IPS-11a (cell line): ENCODE measurements at regions not wholly inside any gene's neighbourhood (a gene's known extent, or its start where the extent isn't known, plus 50 kb on each side); places are given as distances from the start of the nearest gene placed in this dataset.
A peak's percentile ranks its signal among the peaks of the same experiment; 100 is the strongest.

Experiments used
- H3K4me3 ChIP-seq: one replicate; pipeline ENCODE4 v1.5.1; 2013; ENCODE audit warnings: low read depth, low read length, control low read depth

DNA sequence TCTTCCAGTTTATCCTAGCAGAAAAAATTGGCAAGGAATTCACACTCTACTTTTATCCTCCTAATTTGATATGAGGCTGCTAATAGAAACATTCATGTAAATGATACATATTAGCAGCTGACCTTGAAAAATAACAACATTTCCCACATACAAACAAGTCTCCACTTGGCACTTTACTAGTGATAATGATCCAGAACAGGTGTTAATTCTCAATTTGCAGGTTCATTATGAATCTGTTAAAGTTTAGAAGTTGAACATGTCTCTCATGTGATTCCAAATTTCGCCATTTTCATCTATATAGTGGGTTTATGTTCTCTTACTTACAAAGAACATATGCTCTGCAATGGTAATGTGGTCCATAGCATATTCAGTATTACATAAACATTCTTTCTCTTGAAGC lies 1396.8 kb upstream of the LRRTM3 start:
- no peak overlapping the region for H3K4me3 ChIP-seq

DNA sequence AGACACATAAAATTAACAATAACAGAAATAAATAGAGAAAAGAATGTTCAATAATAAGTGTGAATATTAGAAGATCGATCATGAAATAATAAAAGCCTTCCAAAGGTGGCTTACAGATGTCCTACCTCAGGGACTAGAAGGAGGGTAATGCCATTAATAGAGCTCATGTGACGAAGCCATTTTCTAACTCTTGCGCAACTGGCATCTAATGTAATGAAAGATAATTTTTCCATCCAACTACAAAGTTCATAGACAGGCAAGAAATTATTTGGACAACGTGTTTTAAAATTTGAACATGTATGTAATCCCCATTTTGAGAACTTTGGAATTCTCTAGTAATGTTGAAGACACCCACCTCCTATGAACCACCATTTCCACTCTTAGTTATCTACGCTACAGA lies 1394.3 kb upstream of the LRRTM3 start:
- H3K4me3 ChIP-seq: no peak overlapping the region

DNA sequence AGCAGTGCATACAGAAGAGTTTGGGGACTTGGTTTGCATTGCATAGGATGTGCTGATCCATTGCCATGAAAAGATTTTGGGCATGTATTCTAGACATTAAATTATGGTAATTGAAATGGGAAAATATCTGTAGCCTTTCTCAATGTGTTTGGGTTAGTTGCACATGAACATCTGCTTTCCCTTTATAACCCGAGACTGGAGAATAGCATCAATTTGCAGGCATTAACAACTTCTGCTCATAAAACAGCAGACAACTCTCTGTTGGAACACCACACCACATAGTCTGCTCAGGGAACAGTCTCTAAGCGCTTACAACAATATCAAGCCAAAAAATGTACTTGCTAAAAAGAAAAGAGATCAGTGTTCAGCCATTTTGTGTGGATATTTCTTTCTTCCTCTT lies 1391.1 kb upstream of the LRRTM3 start:
- H3K4me3 ChIP-seq: no peak overlapping the region

DNA sequence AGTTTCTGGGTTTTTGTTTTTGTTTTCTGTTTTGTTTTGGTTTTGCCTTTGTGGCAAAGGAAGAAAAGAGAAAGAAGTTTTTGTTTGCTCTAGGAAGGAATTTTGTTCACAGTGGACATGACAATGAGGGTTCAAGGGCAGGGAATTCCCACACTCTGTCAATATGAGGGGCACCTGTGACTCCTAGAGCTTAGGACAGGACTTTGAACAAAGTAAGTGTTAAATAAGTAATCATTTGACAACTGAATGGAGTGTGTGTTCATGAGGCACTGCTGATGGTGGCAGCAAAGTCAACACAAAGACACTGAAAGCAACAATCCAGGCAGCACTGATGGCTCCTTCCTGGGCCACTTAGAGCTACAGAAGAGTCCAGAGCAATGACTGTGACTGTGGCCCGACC lies 1381.1 kb upstream of the LRRTM3 start:
- H3K4me3 ChIP-seq: no peak overlapping the region

DNA sequence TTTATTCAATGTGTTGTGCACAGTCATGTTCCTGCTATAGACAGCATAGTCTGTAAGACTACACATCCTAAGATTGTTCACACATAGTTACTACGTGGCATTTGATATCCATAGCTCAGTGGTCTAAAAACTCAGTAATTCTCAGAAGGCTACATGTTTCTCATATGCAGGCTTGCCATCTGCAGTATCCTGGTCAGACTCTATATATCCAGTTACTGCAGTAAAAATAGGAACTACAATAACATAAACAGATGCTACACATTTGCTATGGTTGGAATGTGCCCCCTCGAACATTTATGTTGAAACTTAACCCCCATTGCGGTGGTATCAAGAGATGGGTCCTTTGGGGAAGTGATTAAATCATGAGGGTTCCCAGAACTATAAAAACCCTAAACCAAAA lies 1377.8 kb upstream of the LRRTM3 start:
- no peak overlapping the region for H3K4me3 ChIP-seq

DNA sequence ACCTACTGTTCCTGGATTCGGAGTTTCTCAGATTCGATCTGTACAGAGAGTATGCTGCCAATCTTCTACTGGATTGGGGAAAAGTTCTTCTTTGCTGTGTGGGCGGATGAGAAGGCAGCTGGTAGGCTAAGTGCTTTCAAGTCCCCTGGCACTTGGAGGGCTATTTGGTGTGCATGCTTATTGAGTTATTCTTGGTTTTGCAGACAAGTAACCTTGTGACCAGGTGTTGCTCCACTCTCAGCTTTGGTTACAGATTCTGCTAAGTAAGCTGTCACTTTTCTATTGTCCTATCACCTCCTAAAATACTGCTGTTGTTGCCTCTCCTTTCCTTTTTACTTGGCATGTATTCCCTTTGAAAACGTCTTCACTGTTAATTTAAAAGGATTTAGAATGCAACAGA lies 1375.1 kb upstream of the LRRTM3 start:
- no peak overlapping the region for H3K4me3 ChIP-seq

DNA sequence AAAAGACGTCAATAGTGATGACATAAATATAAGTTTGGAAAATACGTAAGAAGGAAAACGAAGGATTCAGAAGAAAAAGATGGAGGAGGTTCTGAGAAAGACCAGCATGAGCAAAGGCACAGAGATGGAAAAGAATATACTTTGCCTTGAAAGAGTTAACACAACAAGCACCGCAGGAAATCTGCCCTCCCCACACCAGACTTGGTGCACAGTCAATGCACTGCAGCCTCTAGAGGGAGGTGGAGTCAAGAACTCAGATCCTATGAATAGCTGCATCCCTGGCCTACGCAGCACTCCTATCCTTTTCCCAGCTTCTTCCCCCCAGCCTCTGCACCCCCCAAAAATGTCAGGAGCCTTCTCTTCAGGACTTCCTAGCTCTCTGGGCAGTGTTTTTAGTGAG lies 1370.6 kb upstream of the LRRTM3 start:
- H3K4me3 ChIP-seq: no peak overlapping the region

DNA sequence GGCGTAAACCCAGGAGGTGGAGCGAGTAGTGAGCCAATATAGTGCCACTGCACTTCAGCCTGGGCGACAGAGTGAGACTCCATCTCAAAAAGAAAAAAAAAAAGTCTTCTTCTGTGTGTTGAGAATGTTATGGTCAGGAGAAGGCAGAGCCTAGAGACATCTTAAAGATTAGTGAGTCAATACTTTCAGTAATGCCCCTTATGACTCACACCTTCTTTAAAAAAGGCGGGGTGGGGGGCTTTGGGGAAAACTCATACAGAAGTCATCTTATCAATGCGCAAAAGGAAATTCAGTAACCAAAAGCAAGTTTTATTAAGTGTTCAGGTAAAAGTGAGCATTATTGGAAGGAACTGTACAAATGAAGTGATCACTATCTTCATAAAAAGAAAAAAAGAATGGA lies 1369.8 kb upstream of the LRRTM3 start:
- no peak overlapping the region for H3K4me3 ChIP-seq

DNA sequence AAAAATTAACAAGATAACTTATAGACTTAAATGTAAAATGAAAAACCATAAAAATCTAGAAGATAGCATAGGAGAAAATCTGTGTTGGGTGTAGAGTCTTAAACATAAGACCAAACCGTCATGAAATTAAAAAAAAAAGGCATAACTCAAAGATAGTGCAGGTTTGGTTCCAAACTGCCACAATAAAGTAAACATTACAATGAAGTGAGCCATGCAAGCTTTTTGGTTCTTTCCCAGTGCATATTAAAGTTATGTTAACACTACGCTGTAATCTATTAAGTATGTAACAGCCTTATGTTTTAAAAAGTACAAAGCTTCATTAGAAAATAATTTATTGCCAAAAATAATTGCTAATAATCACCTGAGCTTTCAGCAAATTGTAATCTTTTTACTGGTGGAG lies 1366.5 kb upstream of the LRRTM3 start:
- no peak overlapping the region for H3K4me3 ChIP-seq

DNA sequence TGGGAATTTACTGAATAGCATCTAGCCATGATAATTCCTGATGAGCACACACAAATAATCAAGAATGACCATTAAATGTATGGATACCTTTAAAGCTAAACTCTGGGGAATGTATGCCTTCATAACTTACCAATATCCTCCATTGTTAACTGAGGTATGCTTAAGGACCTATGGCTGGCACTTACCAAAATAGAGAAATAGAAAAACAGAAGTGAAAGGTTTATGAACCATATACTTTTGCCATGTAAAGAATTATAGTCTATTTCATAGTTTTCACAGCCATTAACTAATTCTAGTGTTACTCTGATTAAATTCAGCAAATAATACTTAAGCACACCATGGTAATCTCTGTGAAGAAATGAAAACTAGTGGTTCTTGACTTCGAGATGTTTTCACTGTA lies 1360.6 kb upstream of the LRRTM3 start:
- no peak overlapping the region for H3K4me3 ChIP-seq

DNA sequence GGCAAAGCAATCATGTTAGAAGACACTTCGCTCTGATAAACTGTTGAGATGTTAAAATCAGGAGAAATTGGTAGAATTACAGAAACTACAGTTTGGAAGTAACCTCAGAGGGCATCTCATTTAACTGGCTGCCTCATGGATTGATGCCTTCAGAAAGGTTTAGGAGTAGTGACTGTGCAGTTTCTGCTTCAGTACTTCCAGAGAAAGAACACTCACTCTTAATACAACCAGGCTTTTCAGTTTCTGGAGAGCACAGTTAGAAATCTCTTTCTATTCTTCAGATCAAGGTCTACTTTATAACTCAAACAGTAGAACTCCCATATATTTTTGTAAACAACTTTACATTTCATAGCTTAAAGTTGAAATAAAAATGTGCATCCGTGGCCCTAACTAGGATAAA lies 1358.9 kb upstream of the LRRTM3 start:
- H3K4me3 ChIP-seq: no peak overlapping the region

DNA sequence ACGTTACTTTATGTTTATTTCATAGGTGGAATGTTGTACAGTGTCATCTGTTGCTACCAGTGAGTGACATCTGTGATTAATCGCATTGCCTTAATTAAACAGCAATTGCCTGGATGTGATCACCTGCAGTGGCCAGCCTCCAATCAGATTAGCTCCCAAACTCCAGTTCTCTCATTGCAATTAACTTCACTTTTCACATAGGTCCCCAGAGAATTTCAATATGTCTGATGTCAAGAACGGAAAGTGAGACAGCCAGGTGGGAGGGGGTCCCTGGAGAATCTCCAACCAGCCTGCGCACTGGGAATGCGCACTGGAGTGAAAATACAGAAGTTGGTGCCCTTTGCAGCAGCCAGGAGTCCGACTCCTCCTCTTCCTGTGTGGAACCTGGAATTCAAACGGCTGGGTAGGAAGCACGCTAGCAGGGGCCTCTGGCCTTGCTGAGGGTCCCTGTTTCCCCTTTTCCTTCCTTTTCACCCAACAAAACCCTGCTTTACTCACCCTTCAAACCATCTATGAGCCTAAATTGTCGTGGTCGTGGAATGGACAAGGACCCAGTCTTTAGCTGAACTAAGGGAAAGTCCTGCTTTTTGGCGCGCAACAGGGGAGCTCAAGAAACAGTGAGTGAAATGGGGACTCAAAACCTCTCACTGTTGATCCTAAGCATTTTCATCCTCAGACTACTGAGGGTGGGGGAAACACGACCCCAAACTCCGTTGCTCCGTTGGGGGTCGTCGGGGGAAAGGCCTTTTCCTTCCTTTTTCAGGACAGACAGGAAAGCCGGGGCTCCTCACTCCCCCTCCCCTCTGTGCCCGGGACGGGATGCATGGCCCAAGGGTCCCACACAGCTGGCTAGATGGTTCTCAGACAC lies 1355.5 kb upstream of the LRRTM3 start:
- H3K4me3 ChIP-seq: peak overlapping the region; percentile 71

DNA sequence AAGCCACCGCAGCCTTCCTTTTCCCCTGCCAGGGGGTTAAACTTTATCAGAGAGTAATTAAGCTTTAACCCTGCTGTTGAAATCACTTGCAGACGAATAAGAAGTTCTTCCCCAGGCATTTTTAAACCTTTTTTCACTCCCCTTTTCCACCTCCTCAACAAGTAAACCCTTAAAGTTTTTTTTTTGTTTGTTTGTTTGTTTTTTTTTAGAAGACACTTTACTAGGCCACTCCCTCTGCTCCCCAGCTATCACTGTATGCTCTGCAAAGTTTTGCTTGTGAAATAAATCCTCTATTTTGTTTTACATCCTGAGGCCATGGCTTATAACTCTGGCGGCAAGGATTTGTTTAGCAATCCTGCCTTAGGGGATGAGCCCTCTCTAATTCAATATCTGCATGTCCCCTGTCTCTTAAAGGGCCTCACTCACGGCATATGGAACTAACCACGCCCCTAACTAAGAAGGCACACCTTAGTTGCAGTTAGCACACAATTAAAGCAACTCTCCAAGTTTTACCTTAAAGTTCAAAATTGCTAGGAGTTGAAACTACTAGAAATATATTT lies 1354.7 kb upstream of the LRRTM3 start:
- H3K4me3 ChIP-seq: peak overlapping the region; percentile 71

DNA sequence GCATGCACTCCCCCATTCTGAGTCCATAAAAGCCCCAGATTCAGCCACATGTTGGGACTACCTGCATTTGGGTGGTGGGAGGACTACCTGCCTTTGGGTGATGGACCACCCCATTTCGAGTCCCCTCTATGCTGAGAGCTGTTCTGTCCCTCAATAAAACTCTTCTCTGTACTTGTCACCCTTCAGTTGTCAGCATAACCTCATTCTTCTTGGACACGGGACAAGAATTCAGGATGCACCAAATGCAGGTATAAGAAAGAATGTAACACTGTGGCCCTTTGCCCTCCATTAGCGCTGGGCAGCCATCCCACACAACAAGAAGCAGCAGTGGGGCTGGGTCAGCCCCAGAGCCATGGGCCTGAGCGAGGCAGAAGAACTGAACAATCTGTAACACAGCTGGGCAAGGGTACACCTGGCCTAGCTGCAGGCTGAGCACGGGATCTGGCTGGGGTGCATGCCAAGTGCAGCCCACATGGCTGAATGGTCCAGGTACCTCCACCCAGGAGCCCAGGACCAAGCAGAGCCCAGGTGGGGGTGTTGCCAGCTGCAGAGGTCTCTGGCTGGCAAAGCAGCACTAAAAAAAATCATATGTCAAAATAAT lies 1344.3 kb upstream of the LRRTM3 start:
- no peak overlapping the region for H3K4me3 ChIP-seq

DNA sequence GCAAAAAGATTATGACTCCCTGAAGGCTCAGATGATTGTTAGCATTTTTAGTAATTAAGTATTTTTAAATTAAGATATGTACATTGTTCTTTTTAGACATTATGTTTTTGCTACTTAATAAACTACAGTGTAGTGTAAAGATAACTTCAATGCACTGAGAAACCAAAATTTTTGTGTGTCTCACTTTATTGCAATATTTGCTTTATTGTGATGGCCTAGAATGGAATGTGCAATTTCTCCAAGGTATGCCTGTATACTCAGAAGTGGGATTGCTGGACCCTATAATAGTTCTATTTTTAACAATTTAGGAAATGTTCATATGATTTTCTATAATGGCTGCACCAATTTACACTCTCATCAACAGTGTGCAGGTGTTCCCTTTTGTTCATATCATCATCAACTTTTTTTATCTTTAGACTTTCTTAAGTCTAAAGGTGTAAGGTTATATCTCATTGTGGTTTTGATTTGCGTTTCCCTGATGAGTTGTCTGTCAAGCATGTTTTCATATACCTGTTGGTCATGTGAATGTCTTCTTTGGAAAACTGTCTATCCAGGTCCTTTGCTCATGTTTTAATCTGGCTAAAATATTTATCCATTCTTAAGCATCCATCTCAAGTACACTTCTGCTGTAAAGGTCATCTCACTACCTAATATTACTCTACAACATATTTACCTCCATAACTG lies 1323.5 kb upstream of the LRRTM3 start:
- no peak overlapping the region for H3K4me3 ChIP-seq

DNA sequence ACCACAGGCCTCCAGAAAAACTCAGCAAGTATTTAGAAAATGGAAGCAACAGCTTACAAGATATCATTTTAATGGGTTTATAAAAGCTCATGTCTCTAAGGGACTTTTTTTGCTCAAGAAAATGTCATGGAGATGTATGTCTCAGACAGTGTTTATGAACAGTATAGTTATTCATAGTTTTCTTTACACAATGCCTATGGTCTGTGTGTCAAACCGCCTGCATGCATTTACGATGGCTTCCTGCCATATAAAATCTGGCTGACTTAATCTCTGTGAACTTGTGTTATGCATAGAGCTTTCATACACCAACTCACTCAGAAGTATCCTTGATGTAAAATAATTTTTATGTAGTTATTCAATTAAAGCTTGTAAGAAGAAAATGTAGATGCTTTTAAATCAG lies 1314.2 kb upstream of the LRRTM3 start:
- H3K4me3 ChIP-seq: no peak overlapping the region

DNA sequence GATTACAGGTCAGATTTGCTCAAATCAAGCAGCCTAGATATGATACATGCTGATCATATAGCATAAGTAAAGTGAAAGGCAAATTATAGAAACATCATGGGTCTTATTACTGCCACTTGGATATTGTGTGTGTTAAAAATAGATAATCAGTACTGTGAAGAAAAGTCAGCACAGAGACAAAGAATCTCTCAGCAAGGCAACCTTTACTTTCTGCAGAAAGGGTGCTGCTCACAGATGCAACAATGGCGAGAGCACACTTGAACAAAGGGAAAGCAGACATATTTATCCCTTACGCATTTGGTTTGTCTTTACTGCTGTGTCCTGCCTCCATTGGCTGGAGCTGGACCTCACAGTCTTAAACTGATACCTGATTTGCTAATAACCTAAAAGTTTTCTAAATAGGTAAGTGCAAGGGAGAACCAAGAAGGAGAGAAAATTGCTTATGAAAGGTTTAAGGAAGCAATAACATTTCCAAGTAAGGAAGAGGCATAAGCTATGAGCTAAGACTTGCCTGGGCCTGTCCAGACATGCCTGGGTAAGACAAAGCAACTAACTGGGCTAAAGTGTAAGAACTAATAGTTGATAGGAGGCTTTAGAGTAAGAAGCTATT lies 1310.8 kb upstream of the LRRTM3 start:
- no peak overlapping the region for H3K4me3 ChIP-seq

DNA sequence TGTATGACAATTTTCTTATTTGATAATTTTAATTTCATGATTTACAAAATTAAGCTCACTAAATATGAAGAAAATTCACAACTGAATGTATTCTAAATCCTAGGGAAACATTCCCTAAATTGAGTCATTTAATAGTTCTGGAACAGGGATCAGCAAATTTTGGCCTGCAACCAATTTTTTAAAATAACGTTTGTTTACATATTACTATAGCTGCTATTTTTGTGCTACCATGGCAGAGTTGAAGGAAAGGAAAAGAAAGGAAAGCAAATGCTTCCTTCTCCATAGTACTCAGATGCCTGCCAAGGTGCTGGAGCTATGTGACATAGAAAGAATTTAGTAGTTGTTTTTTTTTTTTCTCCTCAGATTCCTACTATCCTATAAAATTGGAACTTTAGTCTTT lies 1307.7 kb upstream of the LRRTM3 start:
- H3K4me3 ChIP-seq: no peak overlapping the region

DNA sequence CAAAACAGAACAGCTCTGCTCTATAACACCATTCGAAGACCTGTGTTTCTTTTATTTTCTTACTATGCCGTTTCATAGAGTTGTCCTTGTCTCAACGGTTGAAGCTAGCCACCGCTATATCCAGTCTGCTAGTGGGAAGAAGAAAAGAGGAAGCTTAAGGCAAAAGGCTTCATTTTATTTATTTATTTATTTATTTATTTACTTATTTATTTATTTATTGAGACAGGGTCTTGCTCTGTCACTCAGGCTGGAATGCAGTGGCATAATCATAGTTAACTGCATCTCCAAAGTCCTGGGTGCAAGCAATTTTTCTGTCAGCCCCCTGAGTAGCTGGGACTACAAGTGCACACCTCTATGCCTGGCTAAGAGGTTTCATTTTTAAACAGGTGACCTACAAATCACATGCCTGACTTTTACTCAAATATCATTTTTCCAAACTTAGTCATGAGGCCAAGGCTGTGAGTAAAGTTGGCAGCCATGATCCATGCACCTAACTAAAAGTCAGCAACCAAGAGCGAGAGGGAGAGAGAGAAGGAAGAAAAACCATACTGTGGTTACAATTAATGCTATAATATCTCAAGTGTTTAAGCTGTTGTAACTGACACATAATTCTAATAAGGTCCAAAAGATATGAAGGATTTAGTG lies 1305.3 kb upstream of the LRRTM3 start:
- no peak overlapping the region for H3K4me3 ChIP-seq

DNA sequence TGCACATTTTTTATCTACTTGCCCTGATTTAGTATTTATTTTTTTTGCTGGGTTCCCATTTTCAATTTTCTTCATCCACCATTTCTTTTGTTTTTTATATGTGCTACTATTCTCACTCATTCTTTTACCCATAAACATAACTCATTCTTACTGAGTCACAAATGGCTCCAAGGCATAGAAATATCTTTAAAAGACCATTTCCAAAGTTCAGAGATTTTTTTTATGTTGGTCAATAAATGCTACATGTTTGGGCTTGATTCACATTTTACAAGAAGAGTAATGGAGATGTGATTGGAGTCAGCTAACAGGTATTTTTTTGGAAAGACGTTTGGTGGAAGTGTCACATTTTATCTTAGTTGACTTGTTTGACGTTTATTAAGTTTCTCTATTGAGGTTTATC lies 1303.2 kb upstream of the LRRTM3 start:
- no peak overlapping the region for H3K4me3 ChIP-seq
